Liver (tissue), 3 donors: ENCODE measurements at regions not wholly inside any gene's neighbourhood (a gene's known extent, or its start where the extent isn't known, plus 50 kb on each side); places are given as distances from the start of the nearest gene placed in this dataset.

Experiments used
- CTCF ChIP-seq: fragments of 150-350 bp; IDR thresholded peaks from 2 replicates; pipeline ENCODE4 v1.5.1; 2017; ENCODE audit warnings: improper control_type of control experiment, low read depth, low read length; ENCODE audit not compliant: missing input control
- TAF1 ChIP-seq: conservative IDR thresholded peaks from 2 replicates; pipeline ENCODE4 v1.6.1; 2016; ENCODE audit warnings: antibody characterized with exemption, mild to moderate bottlenecking
- YY1 ChIP-seq: IDR thresholded peaks from 2 replicates; pipeline ENCODE4 v1.6.1; 2016; ENCODE audit warnings: antibody characterized with exemption, mild to moderate bottlenecking
- donor health status: healthy.
- donor health status: healthy.

GRCh38 chr10:130897815-130898214, 413.7 kb downstream of the TCERG1L start:
- TF ChIP-seq YY1 = no peak
- TF ChIP-seq CTCF = no peak
- no peak for TF ChIP-seq TAF1
